HCT116 (cell line): ENCODE measurements at regions not wholly inside any gene's neighbourhood (a gene's known extent, or its start where the extent isn't known, plus 50 kb on each side); places are given as distances from the start of the nearest gene placed in this dataset.
"Not testable (repeated sequence)": the region's sequence is repeated elsewhere in the genome, so short reads cannot be mapped to it uniquely, and the experiment has no call there.

Source experiments
- ATAC-seq: fragments of 200-7000 bp; cut with Tn5 transposase; 2 replicates; pipeline ENCODE4 v1.9.1; 2020; ENCODE audit warnings: mild to moderate bottlenecking, moderate library complexity
- BruUV-seq: library from RNA; stranded (reverse); fragments of 400-500 nt; replicated peaks from 2 replicates; lab custom pipeline; 2021; lab: Mats Ljungman, UMichigan
- CTCF ChIA-PET: fragments of 300-600 bp; sonication (Branson Sonifier 250); formaldehyde crosslinking; loops from one replicate; lab custom pipeline; 2021; ENCODE audit warnings: antibody characterized with exemption; lab: Charles Lee
- POLR2A ChIA-PET: fragments of 300-600, 350-600 bp; sonication (Branson Sonifier 250); formaldehyde crosslinking; loops from one replicate; lab custom pipeline; 2021; ENCODE audit warnings: antibody characterized with exemption; lab: Charles Lee
- RAD21 ChIA-PET, 2 experiments: fragments of 300-600 bp; sonication (Branson Sonifier 250); formaldehyde crosslinking; loops; one replicate each; lab custom pipeline; 2023; ENCODE audit warnings: low total read pairs in 2 of 2; ENCODE audit not compliant: uncharacterized antibody in 2 of 2, unreplicated experiment in 2 of 2, low non-redundant PET in 1 of 2; lab: Charles Lee
- DNase-seq: peaks from one replicate; pipeline ENCODE4 v3.0.0-alpha.2; 2010; ENCODE audit warnings: low read depth, low spot score
- H2AFZ ChIP-seq: fragments of 200-600 bp; shearing (Covaris generic), sonication (generic); 2 replicates; pipeline ENCODE4 v1.6.1; 2017; ENCODE audit warnings: low read depth, mixed run types, mixed read lengths, antibody characterized with exemption, low read length; ENCODE audit not compliant: poor library complexity, severe bottlenecking
- H3K27ac ChIP-seq: 2 replicates; pipeline ENCODE4 v1.5.1; 2012; ENCODE audit warnings: low read depth, low read length
- H3K27me3 ChIP-seq: fragments of 200-600 bp; sonication (generic); 2 replicates; pipeline ENCODE4 v1.6.1; 2016; ENCODE audit warnings: mixed run types, low read length, mixed read lengths; ENCODE audit not compliant: insufficient read depth
- H3K36me3 ChIP-seq, 2 experiments: fragments of 200-500 bp in 1 of 2; fragments of 200-600 bp in 1 of 2; sonication (Bioruptor generic) in 1 of 2; sonication (generic) in 1 of 2; 2 replicates each; pipeline versions ENCODE4 v1.5.1 to v1.6.1; 2014 to 2016; ENCODE audit warnings: low read length in 2 of 2, inconsistent platforms in 1 of 2, mixed read lengths in 1 of 2, mixed run types in 1 of 2; ENCODE audit not compliant: insufficient read depth in 2 of 2, control insufficient read depth in 1 of 2
- H3K4me1 ChIP-seq, 2 experiments: fragments of 200-600 bp in 1 of 2; sonication (generic) in 1 of 2; 2 replicates each; pipeline versions ENCODE4 v1.5.1 to v1.6.1; 2012 to 2017; ENCODE audit warnings: low read length in 2 of 2, inconsistent platforms in 1 of 2, mild to moderate bottlenecking in 1 of 2, mixed read lengths in 1 of 2, mixed run types in 1 of 2, moderate library complexity in 1 of 2; ENCODE audit not compliant: insufficient read depth in 2 of 2, control insufficient read depth in 1 of 2
- H3K4me2 ChIP-seq: fragments of 200-600 bp; sonication (generic); 2 replicates; pipeline ENCODE4 v1.6.1; 2017; ENCODE audit warnings: mixed run types, low read length, mixed read lengths
- H3K4me3 ChIP-seq, 2 experiments: fragments of 200-600 bp in 1 of 2; sonication (generic) in 1 of 2; replicated peaks in 1 of 2; 2 replicates each; pipeline ENCODE4 v1.5.1; 2011 to 2016; ENCODE audit warnings: low read length in 2 of 2, control low read depth in 1 of 2, low read depth in 1 of 2, mild to moderate bottlenecking in 1 of 2, mixed read lengths in 1 of 2, mixed run types in 1 of 2
- H3K79me2 ChIP-seq: fragments of 200-600 bp; sonication (generic); 2 replicates; pipeline ENCODE4 v1.6.1; 2017; ENCODE audit warnings: mild to moderate bottlenecking, mixed run types, low read length, moderate library complexity, mixed read lengths; ENCODE audit not compliant: insufficient read depth
- H3K9ac ChIP-seq: fragments of 200-600 bp; sonication (generic); 2 replicates; pipeline ENCODE4 v1.6.1; 2016; ENCODE audit warnings: low read length, mixed read lengths
- H3K9me2 ChIP-seq: fragments of 200-600 bp; sonication (generic), shearing (Covaris generic); 2 replicates; pipeline ENCODE4 v1.6.1; 2017; ENCODE audit warnings: mixed run types, mild to moderate bottlenecking, moderate library complexity; ENCODE audit not compliant: insufficient read depth
- H3K9me3 ChIP-seq, 2 experiments: fragments of 200-500 bp in 1 of 2; fragments of 200-600 bp in 1 of 2; sonication (Bioruptor generic) in 1 of 2; sonication (generic) in 1 of 2; 2 replicates each; pipeline ENCODE4 v1.6.1; 2014 to 2017; ENCODE audit warnings: low read length in 2 of 2, mixed read lengths in 2 of 2, inconsistent platforms in 1 of 2, low read depth in 1 of 2, mild to moderate bottlenecking in 1 of 2, mixed run types in 1 of 2, moderate library complexity in 1 of 2; ENCODE audit not compliant: control insufficient read depth in 1 of 2, insufficient read depth in 1 of 2
- H4K20me1 ChIP-seq: fragments of 200-600 bp; sonication (generic), shearing (Covaris generic); 2 replicates; pipeline ENCODE4 v1.6.1; 2017; ENCODE audit warnings: mixed run types, mild to moderate bottlenecking, moderate library complexity; ENCODE audit not compliant: insufficient read depth
- ATF3 ChIP-seq: IDR thresholded peaks from 2 replicates; pipeline ENCODE4 v1.6.1; 2012
- CBX3 ChIP-seq: IDR thresholded peaks from 2 replicates; pipeline ENCODE4 v1.6.1; 2012; ENCODE audit warnings: low read depth
- EGR1 ChIP-seq: IDR thresholded peaks from 2 replicates; pipeline ENCODE4 v1.6.1; 2012; ENCODE audit warnings: low read depth
- FOSL1 ChIP-seq: IDR thresholded peaks from 2 replicates; pipeline ENCODE4 v1.6.1; 2012; ENCODE audit warnings: low read depth
- MAX ChIP-seq: IDR thresholded peaks from 2 replicates; pipeline ENCODE4 v1.6.1; 2012
- POLR2AphosphoS5 ChIP-seq: IDR thresholded peaks from 2 replicates; pipeline ENCODE4 v1.6.1; 2011; ENCODE audit warnings: mild to moderate bottlenecking, low read depth, low read length, moderate library complexity
- RAD21 ChIP-seq: IDR thresholded peaks from 2 replicates; pipeline ENCODE4 v1.6.1; 2012; ENCODE audit warnings: low read depth, mild to moderate bottlenecking
- REST ChIP-seq: IDR thresholded peaks from 2 replicates; pipeline ENCODE4 v1.6.1; 2012; ENCODE audit warnings: low read depth
- SIN3A ChIP-seq: IDR thresholded peaks from 2 replicates; pipeline ENCODE4 v1.6.1; 2012; ENCODE audit warnings: low read depth
- SP1 ChIP-seq: IDR thresholded peaks from 2 replicates; pipeline ENCODE4 v1.6.1; 2012; ENCODE audit warnings: low read depth
- SRF ChIP-seq: IDR thresholded peaks from 2 replicates; pipeline ENCODE4 v1.6.1; 2012; ENCODE audit warnings: low read depth
- YY1 ChIP-seq: IDR thresholded peaks from 2 replicates; pipeline ENCODE4 v1.6.1; 2011; ENCODE audit warnings: low read length, low read depth, moderate library complexity, mild to moderate bottlenecking; ENCODE audit not compliant: insufficient replicate concordance; ENCODE audit errors: extremely low read depth
- ZFX ChIP-seq: fragments of 450-650 bp; IDR thresholded peaks from 2 replicates; pipeline ENCODE4 v1.6.1; 2017
- ZNF274 ChIP-seq: fragments of 200-500 bp; sonication (Bioruptor generic); IDR thresholded peaks from 2 replicates; pipeline ENCODE4 v1.6.1; 2014; ENCODE audit warnings: mild to moderate bottlenecking, low read depth, low read length, inconsistent platforms
- intact Hi-C: fragments of 100-400 bp; cut with micrococcal nuclease; formaldehyde crosslinking; loops from 2 replicates; pipeline ENCODE4 v1.10.0; 2022

DNA sequence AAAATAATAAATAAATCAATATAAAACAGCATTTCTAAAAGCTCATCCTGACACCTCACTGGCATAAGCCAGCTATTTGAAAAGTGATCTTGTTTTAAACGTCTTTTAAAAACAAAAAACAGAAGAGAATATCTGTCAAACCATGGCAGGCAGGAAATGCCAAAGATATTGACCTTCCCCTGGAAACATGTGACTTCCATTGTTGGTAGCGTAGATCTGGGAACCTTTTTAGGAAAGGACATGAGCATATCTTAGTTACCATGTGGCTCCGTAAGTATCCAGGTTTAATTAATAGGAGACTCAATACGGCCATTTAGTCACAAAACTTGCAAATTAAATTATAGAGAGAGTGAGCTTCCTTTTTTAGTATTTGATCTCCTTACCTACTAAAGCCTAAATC lies 83.0 kb upstream of the KLHL4 start:
- Histone ChIP-seq H3K36me3 (no peaks in the 10 kb centered on the region), H3K4me3 (no peak overlapping the region), H3K79me2 (no peaks in the 10 kb centered on the region), H3K9me3 (no peaks in the 10 kb centered on the region), H3K9me2 (no peaks in the 10 kb centered on the region), H4K20me1 (no peaks in the 10 kb centered on the region), H3K4me1 (no peaks in the 10 kb centered on the region), H3K27me3 (no peaks in the 10 kb centered on the region), H3K9ac (no peak overlapping the region), H2AFZ (no peak overlapping the region), H3K27ac (no peak overlapping the region), H3K4me2 (no peak overlapping the region)
- ChIA-PET POLR2A (no interaction called here), CTCF (no interaction called here), RAD21 (no interaction called here)
- intact Hi-C loops, result no loop called here
- no peak for TF ChIP-seq SIN3A
- no peak for TF ChIP-seq SP1
- TF ChIP-seq REST, result no peak
- no peak for TF ChIP-seq EGR1
- no peak for TF ChIP-seq YY1
- no peak for TF ChIP-seq RAD21
- no peak for TF ChIP-seq ZNF274
- TF ChIP-seq ZFX, result no peak
- TF ChIP-seq SRF, result no peak
- no peak for TF ChIP-seq ATF3
- no peak for TF ChIP-seq FOSL1
- no peak for TF ChIP-seq POLR2AphosphoS5
- TF ChIP-seq MAX, result no peak
- TF ChIP-seq CBX3, result no peak
- no TSS peak for BruUV-seq
- ATAC-seq (no peak), DNase-seq (no peak)

- H3K36me3 ChIP-seq, H3K4me2 ChIP-seq, POLR2A ChIA-PET, H3K27me3 ChIP-seq, BruUV-seq, H2AFZ ChIP-seq, H4K20me1 ChIP-seq, H3K9ac ChIP-seq, H3K9me3 ChIP-seq, H3K4me1 ChIP-seq, DNase-seq, CTCF ChIA-PET, H3K9me2 ChIP-seq, H3K4me3 ChIP-seq, RAD21 ChIA-PET, intact Hi-C loops, ATAC-seq, H3K27ac ChIP-seq, H3K79me2 ChIP-seq: not testable (repeated sequence)
Measured at GRCh38 chrX:87448613-87449012, 69.0 kb upstream of the KLHL4 start.

- H3K9me2 ChIP-seq, ATAC-seq, H3K27me3 ChIP-seq, H3K4me1 ChIP-seq, POLR2A ChIA-PET, H3K36me3 ChIP-seq, DNase-seq, H3K4me3 ChIP-seq, CTCF ChIA-PET, H4K20me1 ChIP-seq, intact Hi-C loops, H3K27ac ChIP-seq, H3K9ac ChIP-seq, H3K9me3 ChIP-seq, BruUV-seq, RAD21 ChIA-PET, H3K79me2 ChIP-seq, H2AFZ ChIP-seq, H3K4me2 ChIP-seq: not testable (repeated sequence)
Measured at GRCh38 chrX:87465757-87466156, 51.8 kb upstream of the KLHL4 start.
